ENCODE measurements at regions not wholly inside any gene's neighbourhood (a gene's known extent, or its start where the extent isn't known, plus 50 kb on each side); places are given as distances from the start of the nearest gene placed in this dataset.
A peak's percentile ranks its signal among the peaks of the same experiment; 100 is the strongest.
"Not testable (repeated sequence)": the region's sequence is repeated elsewhere in the genome, so short reads cannot be mapped to it uniquely, and the experiment has no call there.

DNA sequence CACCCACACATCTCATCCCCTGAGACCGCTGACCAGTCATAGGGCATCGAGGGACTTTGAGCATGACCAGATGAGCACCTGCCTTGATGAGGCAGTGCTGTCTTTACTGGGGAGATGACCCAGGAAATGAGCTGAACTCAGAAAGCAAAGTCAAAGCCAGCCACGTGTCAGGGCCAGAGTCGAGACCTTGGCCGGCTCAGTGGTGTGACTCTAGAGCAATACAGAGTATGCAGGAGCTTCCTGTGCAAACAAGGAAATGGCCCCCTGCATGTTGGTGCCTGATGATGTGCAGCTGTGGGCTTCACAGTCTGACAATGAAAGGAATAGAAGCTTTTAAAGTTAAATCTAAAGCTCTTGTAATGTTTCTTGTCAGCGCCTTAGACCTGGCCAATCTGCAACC lies 332.9 kb downstream of the PCNX1 start:
- no peak for DNase-seq (ENCODE audit: low spot score)

DNA sequence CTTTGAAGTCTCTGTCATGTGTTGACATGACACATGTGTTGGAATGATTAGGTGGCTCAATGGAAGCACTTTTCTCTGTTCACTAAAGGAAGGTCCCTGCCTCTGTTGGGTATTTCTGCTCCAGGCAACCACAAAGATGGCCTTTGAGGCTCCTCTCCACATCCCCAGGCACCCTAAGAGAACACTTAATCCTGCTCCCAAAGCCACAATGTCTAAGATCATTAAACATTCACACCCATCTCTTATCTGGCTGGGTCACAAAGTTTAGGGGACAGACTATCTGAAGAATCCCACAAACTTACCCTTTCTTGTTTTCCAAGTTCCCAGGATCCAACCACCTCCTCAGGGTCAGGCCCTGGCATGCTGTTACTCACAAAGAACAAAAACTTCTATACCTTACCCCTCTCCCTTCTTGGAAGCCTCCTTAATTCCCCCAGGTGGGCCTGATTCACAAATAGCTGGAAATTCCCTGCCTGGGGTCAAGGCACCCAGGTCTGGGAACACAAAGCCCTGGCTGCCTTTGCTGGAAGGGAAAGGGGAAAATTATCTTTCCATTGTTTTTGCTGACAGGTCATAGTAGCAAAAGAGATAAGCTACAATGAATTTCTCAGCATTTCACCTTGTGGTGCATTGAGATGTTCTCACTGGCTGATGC lies 333.7 kb downstream of the PCNX1 start:
- no peak for DNase-seq (ENCODE audit: low spot score)

DNA sequence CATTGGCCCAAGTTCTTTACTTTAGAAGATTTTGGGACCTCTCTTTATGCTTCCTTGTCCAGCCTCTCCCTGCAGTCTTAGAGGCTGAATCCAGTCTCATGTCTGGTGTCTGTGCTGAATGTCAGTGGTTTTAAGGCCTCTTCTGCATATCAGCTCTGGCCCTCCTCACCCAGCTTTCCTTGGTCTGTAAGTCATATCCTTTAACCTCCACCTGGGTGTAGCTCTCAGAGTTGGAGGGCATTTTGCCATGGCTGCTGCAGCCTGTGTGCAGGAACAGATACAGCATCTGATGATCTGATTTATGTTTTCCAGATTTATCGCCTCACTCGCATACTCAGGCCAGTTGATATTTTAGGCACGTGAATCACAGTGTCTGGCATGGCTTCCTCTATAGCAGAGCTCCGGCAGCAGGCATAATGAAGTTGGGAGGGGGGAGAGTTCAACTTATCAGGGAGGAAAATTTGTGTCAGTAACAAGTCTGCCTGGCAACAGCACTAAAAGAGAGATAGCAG lies 335.0 kb downstream of the PCNX1 start:
- DNase-seq (ENCODE audit: low spot score) = no peak

DNA sequence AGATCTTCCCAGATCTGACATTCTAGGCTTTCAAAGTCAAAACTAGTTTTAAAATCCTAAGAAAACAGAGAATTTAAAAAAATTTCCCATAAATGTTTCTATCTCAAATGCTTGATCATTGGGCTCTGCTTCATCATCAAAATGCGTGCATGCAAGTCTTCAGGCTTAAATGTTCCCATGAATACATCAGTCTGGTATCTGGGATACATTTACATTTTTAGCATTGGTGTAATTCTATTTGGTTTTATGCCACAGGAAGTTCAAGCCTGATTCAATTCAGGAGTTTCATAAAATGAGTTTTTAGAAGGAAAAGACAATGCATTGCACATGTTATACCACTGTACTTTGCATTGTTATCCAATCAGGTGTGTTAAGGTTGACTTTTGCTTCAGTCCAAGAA lies 336.4 kb downstream of the PCNX1 start:
- DNase-seq (ENCODE audit: low spot score) = no peak

DNA sequence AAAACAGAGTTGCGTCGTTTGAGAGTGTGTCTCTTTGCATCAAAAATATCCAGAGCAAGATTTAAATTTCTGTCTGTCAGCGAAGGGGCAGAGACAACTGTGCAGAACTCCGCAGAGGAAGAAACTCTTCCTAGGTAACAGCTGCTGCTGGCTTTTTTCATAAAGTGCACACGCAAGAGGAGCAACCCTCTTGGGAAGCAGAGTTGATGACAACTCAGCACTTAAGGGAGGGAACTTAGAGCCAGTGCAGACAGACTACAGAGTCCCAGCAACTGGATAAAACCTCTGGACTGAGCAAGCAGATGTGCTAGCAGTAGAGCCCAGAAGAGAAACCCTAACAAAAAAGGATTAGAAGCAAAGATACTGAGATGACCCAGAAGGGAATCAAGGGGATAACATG lies 337.1 kb downstream of the PCNX1 start:
- no peak for DNase-seq (ENCODE audit: low spot score)

DNA sequence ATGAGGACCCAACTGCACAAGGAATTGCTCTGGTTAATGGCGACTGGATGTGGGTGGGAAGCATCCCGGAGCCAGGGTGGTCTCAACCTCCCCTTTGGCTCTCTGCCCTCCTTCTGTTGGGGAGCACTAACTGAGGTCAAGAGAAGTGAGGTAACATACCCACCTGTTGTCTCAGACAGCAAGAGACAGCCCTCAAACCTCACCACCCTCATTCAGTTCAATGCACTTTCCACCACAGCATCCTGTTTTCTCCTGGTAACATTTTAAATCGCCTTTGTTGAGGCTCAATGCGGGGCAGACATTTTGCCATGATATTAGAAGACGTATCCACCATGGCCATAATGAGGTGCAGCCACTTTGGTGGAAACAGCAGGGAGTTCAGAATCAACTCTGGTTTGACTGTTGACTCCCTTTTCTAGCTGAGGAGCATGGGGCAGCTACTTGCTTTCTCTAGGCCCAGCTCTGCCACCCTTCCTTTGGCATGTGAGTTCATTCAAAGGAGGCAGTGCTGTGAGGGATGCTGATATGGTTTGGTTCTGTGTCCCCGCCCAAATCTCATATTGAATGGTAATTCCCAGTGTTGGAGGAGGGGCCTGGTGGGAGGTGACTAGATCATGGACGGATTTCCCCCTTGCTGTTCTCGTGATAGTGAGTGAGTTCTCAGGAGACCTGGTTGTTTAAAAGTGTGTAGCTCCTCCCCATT lies 338.6 kb downstream of the PCNX1 start:
- DNase-seq (ENCODE audit: low spot score) = no peak

DNA sequence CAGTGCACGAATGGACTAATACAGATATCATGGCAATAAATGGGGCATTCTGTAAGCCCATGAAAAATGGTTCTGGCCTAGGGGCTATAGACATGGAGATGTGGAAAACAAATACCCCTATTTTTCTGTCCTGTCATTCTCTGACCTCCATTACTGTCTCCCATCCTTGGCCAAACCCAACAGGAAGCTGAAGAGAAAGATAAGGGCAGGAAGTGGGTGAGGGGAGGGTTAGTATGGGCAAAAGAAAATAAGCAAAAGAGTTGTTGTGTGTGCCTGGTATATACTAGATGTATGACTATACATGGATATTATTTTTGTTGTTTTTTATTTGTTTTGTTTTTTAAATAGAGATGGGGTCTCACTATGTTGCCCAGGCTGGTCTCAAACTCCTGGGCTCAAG lies 339.3 kb downstream of the PCNX1 start:
- DNase-seq (ENCODE audit: low spot score) = no peak

DNA sequence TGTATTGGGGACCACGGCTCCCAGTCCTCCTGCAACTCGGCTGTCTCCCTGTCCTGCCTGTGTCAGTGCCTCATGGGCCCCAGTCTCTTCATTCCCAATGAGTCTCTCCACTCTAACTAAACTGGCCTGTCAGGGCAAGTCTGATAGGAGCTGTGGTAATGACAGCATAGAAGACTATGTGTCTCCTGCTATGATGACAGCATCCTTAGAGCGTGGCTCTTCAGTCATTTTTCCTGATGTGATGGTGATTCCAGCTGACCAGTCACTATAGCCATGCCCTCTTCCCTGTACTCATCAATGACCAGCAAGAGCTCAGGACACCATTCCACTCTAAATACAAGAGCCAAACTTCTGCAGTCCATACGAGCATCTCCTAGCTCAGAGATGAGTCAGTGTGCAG lies 339.8 kb downstream of the PCNX1 start:
- no peak for DNase-seq (ENCODE audit: low spot score)

DNA sequence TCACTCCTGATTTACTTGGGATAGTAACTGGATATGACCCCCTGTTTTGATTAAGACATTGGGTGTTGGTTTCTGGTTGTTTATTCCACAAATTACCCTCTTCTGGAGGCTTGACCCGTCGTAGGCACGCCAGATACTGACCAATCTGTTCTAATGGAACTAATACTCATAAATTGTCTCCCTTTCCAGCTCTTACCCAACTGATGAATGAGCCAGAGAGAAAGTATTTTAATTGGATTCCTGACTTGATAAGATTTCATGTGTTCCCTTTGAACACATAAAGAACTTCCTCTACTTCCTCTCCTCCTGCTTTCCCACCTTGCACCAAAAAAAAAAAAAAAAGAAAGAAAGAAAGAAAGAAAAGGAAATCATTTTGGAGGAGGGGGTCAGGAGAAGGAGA lies 340.9 kb downstream of the PCNX1 start:
- DNase-seq (ENCODE audit: low spot score) = no peak

DNA sequence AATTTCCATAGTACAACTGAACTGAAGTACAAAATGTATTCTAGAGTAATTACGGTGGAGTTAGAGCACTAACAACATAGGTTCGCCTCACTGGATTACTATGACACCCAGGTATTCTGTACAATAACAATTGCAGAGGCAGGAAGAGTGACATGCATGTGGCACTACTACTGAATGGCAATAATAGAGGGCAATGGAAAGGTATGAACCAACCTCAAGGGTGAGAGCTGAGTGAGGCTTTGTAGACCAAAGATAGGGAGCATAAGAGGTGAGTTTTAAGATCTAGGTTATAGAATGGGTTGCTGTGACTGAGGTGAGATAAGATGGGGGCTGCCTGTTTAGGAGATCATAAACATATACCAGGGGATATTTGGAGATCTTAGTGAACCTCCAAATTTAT lies 343.1 kb downstream of the PCNX1 start:
- DNase-seq (ENCODE audit: low spot score) = no peak

DNA sequence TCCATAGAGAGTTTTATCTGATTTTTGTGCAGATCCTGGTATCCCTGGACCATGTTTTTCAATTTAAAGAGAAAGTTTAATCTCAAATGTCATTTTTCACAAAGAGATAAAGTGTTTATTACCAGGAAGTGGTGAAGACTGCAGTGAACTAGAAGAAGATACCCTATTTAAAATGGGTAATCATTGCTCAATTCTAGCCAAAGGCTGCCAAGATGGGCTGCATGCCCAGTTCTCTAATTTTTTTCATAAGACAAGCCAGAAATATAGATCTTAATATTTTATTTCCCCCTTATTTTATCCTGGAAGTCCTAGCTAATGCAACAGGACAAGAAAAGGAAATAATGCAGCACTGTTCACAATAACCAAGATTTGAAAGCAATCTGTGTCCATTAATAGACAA lies 343.5 kb downstream of the PCNX1 start:
- no peak for DNase-seq (ENCODE audit: low spot score)

DNA sequence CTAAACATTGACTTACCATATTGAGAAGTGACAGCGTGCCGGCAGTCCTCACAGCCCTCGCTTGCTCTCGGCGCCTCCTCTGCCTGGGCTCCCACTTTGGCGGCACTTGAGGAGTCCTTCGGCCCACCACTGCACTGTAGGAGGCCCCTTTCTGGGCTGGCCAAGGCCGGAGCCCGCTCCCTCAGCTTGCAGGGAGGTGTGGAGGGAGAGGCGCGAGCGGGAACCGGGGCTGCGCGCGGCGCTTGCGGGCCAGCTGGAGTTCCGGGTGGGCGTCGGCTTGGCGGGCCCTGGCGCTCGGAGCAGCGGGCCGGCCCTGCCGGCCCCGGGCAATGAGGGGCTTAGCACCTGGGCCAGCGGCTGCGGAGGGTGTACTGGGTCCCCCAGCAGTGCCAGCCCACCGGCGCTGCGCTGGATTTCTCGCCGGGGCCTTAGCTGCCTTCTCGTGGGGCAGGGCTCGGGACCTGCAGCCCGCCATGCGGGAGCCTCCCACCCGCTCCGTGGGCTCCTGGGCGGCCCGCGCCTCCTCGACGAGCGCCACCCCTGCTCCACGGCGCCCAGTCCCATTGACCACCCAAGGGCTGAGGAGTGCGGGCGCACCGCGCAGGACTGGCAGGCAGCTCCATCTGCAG lies 346.9 kb downstream of the PCNX1 start:
- not testable (repeated sequence) for DNase-seq (ENCODE audit: low spot score)

DNA sequence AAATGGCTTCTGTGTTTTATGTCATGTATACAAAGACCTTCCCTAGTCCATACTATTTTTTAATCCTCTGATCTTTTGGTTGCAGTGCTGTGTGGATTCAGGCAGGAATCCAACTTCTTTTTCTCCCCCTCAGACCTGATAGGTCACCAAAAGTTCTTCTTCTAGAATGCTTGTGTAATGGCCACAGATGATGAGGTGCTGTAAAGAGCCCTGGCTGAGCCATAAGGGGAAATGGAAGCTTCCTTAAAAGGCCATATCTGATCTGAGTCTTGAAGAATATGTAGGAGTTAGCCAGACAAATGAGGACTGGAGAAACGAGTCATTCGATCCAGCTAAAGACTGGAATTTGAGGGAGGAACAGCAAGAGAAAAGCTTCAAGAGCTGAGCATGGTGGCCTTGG lies 353.9 kb downstream of the PCNX1 start:
- DNase-seq (ENCODE audit: low spot score) = no peak

DNA sequence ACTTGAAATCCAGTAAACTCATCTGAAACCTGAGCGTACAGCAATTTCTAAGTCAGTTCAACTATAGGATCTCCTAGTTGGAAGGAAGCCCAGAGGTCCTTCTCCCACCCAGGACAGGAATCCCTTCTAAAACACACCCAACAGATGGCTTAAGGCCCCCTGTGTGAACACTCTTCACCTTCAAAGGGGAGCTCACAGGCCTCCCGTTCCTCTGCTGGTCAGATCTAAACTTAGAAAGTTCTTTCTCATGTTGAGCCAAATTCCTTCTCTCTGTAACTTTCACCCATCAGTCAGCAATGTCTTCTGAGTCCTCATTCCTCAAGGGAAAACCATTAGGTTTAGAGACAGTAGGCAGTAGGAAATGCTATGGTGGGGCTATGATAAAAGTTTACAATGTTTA lies 355.2 kb downstream of the PCNX1 start:
- DNase-seq (ENCODE audit: low spot score) = no peak

DNA sequence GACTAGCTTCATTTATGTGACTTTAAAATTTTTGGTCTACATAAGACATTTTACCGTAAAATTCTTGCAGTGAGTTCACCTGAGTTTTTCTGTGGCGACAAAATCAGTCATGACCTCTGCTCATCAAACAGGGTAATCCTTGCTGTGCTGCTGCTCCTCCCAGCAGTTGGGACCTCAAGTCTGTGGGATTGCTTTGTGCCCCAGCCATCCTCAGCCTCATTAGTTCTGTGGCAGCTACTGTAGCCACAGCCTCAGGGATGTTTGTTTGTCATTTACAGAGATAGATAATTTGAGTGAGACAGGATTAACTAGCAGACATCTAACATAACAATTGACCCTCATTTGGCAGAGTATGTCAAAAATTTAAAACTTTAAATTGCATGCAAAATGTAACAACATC lies 357.0 kb downstream of the PCNX1 start:
- no peak for DNase-seq (ENCODE audit: low spot score)

DNA sequence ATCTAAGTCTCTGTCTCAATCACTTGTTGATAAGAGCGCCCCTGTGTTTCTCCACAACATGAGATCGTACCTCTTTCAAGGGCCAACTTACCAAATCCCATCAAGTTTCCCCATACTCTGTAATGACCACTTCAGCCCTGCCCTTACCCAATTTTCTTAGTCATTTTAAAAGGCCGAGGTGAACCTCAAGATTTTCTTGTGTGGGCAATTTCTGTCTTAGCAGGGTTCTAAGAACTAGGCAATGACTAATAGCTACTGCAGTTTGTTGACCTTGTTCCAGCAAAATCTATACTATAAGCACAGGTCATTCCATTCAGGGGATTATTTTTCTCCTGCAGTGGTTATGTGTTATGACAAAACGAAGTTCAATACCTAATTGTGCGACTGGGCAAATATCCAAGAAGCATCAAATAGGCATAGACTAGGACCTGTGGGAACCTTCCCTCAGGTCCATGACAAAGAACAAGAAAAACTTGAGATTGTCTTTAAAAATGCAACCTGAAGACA lies 359.8 kb downstream of the PCNX1 start:
- no peak for DNase-seq (ENCODE audit: low spot score)

DNA sequence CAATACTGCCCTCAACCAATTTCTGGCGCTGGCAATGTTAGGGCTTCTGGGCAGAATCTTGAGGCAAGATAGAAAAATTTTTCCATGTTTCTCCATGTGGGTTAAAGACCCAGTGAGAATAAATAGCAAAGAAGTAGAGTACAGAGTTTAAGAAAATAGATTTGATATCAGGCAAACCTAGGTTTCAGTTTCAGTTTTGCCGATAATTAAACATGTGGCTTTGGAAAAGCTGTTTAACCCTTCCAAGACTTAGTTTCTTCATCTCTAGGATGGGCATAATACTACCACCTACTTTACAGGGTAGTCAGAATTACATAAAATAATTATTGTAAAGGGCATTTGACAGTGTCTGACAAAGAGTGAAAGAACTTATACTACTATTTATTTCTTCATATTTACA lies 360.4 kb downstream of the PCNX1 start:
- DNase-seq (ENCODE audit: low spot score) = no peak

DNA sequence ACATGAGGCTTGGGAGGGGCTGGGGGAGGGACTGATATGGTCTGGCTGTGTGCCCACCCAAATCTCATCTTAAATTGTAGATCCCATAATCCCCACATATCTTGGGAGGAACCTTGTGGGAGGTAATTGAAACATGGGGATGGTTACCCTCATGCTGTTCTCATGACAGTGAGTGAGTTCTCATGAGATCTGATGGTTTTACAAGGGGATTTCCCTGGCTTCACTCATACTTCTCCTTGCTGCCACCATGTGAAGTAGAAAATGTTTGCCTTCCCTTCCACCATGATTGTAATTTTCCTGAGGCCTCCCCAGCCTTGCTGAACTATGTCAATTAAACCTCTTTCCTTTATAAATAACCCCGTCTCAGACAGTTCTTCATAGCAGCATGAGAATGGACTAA lies 362.9 kb downstream of the PCNX1 start:
- DNase-seq (ENCODE audit: low spot score) = no peak

DNA sequence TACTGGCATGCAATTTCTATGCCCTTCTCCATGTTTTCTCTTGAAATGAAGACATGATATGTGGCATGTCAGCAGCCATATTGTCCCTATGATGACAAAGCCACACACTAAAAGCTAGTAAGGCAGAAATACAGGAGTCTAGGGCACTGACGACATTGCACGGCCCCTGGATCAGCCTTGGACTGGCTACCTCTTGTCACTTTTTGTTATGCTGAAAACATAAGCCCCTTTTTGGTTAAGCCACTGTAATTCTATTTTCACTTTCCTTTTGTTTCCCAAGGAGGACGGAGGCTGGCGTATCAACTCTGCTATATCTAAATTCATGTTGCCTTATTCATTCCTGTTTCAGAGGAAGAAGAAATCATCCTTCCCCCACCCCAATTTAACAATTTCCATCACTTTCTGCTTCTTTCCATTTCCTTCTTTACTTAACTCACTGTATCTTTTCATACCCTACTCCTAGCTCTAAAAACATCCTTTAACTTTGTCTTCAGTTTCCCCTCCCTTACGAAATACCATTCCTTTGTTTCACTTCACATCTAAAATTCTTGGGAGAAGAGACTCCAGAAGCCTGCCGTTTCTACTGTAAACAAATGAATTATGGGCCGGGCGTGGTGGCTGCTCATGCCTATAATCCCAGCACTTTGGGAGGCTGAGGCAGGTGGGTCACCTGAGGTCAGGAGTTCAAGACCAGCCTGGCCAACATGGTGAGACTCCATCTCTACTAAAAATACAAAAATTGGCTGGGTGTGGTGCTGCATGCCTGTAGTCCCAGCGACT lies 364.1 kb downstream of the PCNX1 start:
- no peak for DNase-seq (ENCODE audit: low spot score)

DNA sequence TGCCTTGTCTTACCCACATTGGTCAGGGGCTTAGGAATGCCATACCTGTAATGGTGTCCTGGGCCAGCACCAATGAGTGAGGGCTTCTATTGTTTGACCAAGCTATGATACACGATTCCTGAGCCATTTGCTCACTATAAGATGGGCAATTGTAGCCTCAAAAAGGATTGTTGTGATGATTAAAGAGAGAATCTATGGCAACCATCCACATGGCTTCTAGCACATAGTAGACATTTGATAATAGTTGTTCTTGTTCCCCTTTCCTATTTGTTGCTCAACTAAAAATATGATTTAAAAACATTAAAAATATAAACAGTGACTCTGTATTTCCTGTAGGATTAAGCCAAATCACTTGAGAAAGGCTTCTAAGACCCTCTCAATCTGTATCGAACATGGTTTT lies 366.1 kb downstream of the PCNX1 start:
- DNase-seq (ENCODE audit: low spot score) = no peak

DNA sequence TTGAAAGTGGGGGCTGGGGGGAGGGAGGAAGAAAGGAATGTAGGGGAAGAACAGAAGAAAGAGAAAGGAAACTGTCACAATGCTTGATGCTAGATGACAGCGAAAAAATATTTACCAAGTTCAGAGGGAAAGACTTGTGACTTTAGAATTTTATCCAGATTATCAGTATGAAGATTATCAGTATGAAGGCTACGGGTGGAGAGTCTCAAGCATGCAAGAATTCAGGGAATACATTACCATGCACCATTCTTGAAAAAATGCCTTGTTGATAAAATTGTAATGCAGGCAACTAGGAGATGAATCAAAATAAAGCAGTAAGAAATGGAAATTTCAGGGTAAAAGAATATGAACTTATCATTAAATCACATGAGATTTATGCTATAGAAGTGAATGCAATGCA lies 376.8 kb downstream of the PCNX1 start:
- DNase-seq (ENCODE audit: low spot score) = no peak

DNA sequence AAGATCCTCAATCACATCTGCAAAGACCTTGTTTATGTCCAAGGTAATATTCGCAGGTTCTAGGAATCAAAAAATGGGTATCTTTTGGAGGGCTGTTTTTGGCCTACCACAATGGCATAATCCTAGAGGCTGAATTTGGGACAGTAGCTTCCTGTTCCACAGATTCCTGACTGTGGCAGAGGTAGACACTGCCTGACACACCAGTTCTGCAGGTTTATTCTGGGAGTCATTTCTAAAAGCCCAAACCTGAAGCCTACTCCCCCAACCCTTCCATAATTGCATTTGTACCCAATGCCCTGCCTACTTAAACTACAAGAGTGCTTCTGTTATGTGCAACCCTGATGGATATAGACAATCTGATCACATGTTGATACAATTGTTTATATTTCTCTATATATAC lies 378.9 kb downstream of the PCNX1 start:
- DNase-seq (ENCODE audit: low spot score) = peak; percentile 45

All from ureter (tissue), 1 donor.